ENCODE measurements at regions not wholly inside any gene's neighbourhood (a gene's known extent, or its start where the extent isn't known, plus 50 kb on each side); places are given as distances from the start of the nearest gene placed in this dataset.

DNA sequence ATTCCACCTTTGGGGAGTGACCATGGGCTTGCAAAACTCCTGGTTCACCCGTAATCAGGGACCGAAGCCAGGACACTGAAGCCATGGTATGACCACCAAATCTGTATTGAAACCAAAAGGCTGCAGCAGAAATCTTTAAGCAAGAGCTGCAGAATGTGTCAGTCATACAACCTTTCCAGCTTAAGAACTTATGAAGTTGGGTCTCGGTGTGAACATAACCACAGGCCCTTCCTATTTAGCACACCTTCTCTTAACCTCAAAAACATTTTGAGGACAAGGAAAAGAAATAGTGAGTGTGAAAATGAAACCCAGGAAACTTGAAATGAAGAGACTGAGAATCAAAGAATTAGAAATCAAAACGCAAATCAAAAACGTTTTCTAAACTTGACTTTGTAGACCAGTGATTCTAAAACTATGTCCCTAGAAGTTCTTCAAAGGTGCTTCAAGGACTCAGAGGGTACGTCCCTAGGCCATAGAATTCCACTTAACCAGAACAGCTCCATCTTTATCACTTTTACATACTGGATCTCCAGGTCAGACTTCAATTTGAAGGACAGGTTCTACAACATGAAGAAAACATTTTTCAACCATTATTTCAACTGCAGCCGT, 231.6 kb upstream of the GRIP1 start:
- no peak for DNase-seq (ENCODE audit: low read depth in 2 of 2)

- no peak for DNase-seq (ENCODE audit: low read depth in 2 of 2)
Observed at GRCh38 chr12:66915306-66915904, 236.5 kb upstream of the GRIP1 start.

GRCh38 chr12:66916189-66916588, 237.3 kb upstream of the GRIP1 start:
- DNase-seq (ENCODE audit: low read depth in 2 of 2), result no peak

DNA sequence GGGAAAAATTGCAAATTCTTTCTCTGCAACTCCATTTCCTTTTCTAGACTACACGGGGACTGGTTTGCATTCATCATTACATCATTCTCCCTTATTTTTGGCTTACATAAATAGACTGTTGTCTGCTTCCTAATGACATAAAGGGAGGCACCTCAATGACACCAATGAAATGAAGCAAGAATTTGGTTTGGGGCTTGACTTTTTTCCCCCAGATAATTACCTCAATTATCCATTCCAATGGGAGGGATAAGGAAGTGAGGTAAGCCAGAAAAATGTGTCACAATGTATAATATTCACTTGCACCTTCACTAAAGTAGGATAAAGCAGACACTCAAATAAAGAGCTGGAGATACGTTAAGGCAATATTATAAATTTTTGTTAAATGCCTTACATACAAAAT, 240.6 kb upstream of the GRIP1 start:
- DNase-seq (ENCODE audit: low read depth in 2 of 2), result no peak

DNA sequence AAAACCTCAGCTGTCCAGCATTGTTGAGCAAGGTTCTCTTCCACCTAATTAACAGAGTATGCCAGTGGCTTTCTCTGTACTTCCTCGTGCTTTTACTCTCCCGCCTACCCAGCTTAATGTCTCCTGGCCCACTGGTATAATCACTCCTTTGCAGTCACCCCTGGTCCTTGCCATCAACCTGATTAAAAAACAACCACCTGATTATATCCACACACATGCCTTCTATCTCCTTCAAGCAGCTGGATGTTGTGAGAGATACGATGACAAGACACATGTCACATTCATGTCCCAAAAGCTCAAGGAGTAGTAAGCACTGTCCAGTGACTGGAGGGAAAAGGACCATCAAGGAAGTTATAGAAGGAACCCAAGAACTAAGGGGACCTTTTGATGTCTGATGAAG, 241.3 kb upstream of the GRIP1 start:
- DNase-seq (ENCODE audit: low read depth in 2 of 2), result no peak

DNA sequence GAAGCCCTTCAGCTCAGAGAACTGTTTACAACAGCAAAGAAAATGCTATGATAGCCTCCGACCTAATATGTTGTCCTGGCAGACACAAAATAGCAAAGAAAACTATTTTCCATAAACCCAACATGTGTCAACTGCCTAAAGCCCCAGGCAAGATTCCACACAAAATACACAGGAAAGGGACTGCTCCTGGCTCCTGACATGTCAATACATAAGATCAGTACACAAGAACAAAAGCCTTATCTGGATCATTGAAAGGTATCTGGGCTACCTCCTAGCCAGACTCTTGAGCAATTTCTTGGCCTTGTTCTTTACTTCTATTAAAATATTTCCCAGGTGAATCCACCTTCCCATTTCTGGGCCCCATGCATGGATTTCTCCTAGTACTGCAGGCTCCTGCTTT, 242.3 kb upstream of the GRIP1 start:
- no peak for DNase-seq (ENCODE audit: low read depth in 2 of 2)

- no peak for DNase-seq (ENCODE audit: low read depth in 2 of 2)
Observed at GRCh38 chr12:66925083-66925482, 246.2 kb upstream of the GRIP1 start.

DNA sequence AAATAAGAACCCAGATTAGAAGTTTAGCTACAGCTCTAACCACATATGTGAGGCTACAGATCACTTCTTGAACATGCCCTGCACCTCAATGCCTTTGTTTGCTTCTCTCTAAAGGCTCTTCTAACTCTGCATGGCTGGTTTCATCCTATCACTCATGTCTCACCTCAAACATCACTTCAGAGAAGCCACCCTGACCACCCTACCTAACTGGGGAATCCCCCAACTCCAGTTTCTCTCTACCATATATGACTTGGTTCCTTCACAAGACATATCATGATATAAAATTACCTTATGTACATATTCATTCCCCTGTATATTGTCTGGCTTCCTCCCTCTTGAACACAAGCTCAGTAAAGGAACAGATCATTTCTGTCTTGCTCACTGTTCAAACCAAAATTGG, 250.2 kb upstream of the GRIP1 start:
- no peak for DNase-seq (ENCODE audit: low read depth in 2 of 2)

GRCh38 chr12:66931091-66931490, 252.2 kb upstream of the GRIP1 start:
- no peak for DNase-seq (ENCODE audit: low read depth in 2 of 2)

GRCh38 chr12:66932126-66932525, 253.2 kb upstream of the GRIP1 start:
- no peak for DNase-seq (ENCODE audit: low read depth in 2 of 2)

GRCh38 chr12:66934302-66935062, 255.6 kb upstream of the GRIP1 start:
- no peak for DNase-seq (ENCODE audit: low read depth in 2 of 2)

DNA sequence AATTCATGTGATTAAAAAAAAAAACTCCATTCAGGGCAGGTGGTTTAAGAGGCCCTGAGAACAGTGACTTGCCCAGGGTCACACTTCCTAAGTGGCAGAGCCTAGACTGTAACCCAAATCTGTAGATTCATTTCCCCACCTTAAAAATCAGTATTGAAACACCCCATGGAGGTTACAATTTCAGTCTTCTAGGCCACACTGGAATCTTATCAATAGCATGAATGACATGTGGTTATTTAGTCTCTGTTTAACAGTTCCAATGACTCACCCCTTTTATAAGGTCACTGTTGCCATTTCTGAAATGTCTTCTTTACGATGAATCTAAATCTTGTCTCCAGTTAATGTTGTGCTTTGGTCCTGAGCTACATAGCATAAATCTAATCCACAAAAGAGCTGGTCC, 262.3 kb upstream of the GRIP1 start:
- DNase-seq (ENCODE audit: low read depth in 2 of 2), result no peak

- DNase-seq (ENCODE audit: low read depth in 2 of 2), result no peak
Observed at GRCh38 chr12:66942741-66943465, 264.0 kb upstream of the GRIP1 start.

- DNase-seq (ENCODE audit: low read depth in 2 of 2), result no peak
Observed at GRCh38 chr12:66944365-66944764, 265.5 kb upstream of the GRIP1 start.

DNA sequence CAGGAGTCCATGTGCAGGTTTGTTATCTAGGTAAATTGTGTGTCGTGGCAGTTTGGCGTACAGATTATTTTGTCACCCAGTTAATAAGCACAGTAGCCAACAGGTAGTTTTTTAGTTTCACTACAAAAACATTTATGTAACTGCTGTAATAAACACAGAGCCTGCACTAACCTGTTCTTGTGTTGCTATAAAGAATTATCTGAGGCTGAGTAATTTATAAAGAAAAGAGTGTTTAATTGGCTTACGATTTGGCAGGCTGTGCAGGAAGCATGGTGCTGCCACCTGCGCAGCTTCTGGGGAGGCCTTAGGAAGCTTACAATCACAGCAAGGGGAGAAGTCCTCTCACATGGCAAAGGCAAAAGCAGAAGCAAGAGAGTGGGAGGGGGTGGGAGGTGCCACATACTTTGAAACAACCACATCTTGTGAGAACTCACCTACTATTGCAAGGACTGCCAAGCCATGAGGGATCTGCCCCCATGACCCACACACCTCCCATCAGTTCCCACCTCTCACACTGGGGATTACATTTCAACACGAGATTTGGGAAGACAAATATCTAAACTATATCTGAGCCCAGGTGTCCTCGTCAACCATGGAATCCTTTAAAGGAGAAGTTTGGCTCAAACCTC, 266.4 kb upstream of the GRIP1 start:
- no peak for DNase-seq (ENCODE audit: low read depth in 2 of 2)

DNA sequence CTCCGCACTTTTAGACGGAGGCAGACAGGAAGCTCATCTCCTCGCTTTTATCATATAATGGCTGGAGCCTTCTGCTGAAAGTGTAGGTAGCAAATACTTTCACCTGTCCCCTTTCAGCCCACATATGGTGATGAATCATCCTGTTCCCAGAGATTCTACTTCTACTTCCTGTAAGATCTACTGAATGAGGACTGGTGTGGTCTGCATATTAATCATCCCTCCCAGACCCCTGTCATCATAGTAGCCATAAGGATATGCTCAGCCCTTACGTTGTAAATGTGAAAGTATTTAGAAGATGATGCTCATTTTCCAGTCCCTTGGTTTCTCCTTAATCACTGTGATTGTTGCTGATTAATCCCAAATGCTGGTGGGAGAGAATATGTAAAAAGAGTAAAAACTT, 268.2 kb upstream of the GRIP1 start:
- DNase-seq (ENCODE audit: low read depth in 2 of 2), result no peak

DNA sequence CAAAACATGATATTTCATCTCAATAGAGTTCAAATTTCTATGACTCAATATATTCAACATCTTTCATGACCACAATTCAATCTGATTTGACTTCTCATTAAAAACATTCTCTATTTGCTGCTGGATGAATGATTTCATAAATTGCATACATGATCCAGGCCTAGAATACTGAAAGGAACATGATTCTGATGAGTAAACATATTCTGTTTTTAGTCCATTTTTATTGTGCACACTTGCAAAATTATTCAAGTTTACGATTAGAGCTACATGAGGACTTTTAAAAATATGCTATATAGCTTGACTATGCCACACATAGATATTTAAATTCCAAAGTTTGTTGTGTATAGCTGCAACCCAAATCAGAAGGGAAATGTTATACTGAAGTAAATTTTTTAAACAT, 273.8 kb upstream of the GRIP1 start:
- DNase-seq (ENCODE audit: low read depth in 2 of 2), result no peak

GRCh38 chr12:66956300-66956699, 277.4 kb upstream of the GRIP1 start:
- DNase-seq (ENCODE audit: low read depth in 2 of 2), result no peak

- DNase-seq (ENCODE audit: low read depth in 2 of 2), result no peak
Observed at GRCh38 chr12:66959276-66959675, 280.4 kb upstream of the GRIP1 start.

DNA sequence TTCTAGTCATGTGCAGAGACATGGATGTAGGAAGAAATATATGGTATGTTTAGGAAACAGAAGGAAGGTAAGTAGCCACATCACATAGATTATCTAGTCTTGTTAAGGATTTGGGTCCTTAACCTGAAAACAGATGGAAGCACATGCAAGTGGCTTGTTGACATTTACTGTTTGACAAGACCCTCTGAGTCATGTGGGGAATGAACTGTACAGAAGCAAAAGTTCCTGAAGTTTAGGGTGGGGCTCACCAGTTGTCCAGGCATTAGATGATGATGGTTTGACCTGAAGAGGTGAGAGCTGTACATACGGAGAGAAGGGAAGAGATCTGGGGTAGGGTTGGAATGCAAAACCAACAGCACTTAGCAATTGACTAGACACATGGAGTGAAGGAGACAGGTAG, 281.1 kb upstream of the GRIP1 start:
- no peak for DNase-seq (ENCODE audit: low read depth in 2 of 2)

GRCh38 chr12:66960704-66961690, 282.1 kb upstream of the GRIP1 start:
- DNase-seq (ENCODE audit: low read depth in 2 of 2), result no peak
